GM21576 (cell line): ENCODE measurements at regions not wholly inside any gene's neighbourhood (a gene's known extent, or its start where the extent isn't known, plus 50 kb on each side); places are given as distances from the start of the nearest gene placed in this dataset.

Experiments used
- ATAC-seq: cut with Tn5 transposase; IDR thresholded peaks from one replicate; pipeline ENCODE4 v1.9.1; 2021; ENCODE audit warnings: mild to moderate bottlenecking, moderate library complexity; ENCODE audit not compliant: unreplicated experiment

DNA sequence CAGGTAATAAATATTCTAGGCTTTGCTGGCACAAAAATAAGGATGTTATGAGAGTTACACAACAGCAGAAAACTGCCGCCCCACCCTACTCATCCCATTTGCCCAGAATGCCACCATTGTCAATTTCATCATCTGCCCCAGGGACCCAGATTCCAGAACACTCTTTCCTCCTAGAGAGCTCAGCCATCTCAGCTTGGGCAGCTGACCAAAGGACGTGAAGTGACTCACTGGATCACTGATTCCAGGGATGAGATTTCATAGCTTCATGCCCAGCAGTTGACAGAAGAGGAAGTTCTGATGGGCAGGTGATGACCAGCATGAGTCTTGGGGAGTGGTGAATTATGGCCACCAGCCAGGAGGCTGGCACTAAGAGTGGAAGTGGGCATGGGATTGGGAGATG lies 450.3 kb downstream of the RMST start:
- no peak for ATAC-seq

DNA sequence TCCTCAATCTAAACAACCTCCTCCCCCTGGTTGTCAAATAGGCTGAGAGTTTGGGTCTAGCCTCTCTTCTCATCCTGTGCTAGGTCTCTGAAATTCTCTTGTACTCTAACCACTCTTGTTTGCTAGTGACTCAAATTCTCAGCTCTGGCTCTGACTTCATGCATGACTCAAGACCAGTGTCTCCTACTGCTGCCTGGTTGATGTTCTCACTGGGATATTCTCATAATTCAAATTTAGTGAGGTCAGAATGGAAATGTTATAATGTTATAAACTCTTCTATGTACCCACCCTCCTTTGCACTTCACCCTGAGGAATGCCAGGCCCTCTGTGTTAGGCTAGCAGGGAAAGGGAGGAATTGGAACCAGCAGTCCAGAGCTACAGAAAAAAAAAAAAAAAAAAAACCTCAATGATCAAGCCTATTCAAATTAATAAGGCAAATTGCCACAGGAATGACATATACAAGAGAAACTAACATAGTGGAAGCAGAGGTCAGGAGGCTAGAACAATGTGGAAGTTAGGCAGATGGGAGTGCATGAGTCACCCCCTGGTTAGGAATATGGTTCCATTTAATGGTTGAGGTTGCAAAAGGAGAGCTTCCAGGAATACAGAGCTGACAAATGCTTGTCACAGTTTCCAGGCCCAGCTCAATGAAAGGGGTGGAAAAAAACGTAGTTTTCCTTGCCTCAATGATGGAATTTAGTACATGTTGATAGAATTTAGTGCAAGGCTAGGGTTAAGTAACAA lies 459.5 kb downstream of the RMST start:
- no peak for ATAC-seq

DNA sequence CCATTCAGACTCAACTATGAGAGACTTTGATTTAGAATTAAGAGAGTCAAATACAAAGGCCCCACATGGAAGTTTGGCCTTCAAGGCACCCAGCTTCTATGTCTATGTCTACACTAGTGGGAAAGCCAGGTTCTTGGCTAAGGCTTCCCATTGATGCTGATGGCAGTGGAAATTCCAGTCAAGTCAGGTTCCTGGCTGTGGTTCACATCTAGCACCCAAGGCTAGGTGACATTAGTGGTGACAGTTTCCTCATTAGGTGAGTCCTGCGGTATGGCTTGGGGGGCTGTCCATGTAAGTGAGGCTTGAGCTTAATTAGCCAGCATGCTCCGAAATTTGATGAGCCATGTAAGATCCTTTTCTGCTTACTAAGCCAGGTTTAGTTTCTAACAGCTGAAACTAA lies 460.9 kb downstream of the RMST start:
- no peak for ATAC-seq

DNA sequence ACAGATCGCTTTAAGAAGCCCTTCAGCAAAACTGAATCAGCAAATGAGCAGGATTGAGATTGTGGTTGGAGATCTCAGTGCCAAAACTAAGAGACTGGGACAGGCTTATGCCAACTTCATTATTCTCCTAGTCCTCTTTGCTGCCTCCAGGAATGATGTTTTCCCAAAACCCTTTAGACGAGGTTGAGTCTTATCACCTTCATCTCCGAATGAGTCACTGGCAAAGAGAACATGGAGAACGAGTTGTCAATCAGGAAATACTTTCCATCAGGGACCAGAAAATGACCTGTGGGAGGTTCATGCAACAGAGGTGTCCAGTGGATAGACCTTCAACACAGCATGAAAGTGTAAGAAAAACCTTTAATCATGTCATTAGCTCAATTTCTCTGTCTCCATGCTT lies 461.5 kb downstream of the RMST start:
- no peak for ATAC-seq

DNA sequence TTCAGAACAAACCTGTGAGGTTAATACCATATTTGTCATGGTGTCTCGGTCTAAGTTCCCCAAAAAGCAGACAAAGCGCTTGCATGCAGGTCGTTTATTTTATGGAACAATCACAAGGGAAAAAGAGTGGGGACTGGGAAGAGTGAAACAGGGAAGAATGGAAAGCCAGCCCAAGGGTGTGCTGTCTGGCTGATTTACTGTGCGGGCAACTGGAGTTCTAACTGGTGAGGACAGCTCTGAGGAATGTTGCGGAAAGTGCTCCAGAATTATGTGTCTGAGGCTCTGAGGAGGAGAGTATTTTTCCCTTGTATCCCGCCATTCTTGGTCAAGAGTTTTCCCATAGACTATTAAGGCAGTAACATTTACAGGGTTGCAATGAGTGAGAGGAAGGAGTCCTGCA lies 465.4 kb downstream of the RMST start:
- no peak for ATAC-seq

DNA sequence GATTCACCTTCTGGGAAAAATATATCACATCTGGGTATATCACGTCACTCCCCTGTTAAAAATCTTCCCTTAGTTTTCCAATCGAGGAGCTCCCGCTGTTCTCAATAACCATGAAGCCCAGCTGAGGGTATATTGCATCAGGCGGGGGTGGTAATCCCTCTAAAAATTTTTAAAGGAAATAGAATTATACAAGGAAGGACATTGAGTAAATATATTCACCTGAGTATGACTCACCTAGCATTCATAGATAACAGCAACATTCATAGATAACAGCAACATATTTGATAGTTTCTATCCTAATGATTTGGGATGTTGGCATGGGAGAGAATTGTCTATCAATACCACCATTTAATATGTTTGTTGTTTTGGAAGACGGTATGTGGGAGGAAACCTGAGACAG lies 473.6 kb downstream of the RMST start:
- ATAC-seq: no peak

DNA sequence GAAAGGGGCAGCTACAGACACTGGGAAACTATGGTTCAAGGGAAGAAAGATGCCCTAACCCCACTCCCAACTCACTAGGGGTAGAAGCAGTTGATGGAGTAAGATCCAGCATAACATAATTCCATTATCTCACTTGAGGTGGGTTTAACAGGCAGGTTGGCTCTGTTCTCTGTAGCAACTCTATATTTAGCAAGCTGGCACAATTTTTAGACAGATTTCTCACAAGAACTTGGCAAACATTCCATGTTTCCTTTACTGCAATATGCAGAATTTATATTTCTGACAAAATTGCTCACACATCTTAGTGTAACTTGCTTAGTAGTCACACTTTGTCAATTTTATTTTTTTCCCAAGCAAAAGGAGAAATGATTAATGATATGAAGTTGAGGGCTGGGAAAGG lies 475.4 kb downstream of the RMST start:
- ATAC-seq: no peak

DNA sequence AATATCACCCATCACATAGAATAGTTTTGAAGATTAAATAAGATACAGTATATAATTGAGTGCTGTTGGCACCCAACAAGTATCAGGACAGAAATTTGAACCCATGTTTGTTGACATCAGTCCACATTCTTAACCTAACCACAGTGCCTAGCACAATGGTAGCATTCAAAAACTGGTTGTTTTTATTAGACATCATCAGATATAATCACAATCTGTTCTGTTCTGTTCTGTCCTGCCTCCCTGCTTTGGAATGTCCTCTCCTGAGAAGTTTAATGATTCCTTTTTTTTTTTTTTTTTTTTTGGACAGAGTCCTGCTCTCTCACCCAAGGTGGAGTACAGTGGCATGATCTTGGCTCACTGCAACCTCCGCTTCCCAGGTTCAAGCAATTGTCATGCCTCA lies 476.6 kb downstream of the RMST start:
- ATAC-seq: no peak

DNA sequence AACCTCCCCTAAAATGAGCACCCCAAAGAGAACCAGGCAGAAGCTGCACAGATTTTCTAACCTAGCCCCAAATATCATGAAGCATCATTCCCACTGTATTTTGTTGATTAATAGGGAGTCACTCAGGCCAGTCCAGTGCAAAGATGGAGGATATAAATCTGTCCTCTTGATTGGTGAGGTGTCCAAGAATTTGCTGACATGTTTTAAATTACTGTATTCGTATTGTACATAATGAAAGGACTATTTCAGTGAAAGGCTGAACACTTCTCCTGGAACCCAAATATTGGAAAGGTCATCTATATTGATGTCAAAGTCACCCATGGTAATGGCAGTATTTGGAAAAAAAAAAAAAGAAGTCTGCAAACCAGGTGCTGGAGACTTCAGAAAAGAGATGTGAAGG lies 477.5 kb downstream of the RMST start:
- no peak for ATAC-seq

DNA sequence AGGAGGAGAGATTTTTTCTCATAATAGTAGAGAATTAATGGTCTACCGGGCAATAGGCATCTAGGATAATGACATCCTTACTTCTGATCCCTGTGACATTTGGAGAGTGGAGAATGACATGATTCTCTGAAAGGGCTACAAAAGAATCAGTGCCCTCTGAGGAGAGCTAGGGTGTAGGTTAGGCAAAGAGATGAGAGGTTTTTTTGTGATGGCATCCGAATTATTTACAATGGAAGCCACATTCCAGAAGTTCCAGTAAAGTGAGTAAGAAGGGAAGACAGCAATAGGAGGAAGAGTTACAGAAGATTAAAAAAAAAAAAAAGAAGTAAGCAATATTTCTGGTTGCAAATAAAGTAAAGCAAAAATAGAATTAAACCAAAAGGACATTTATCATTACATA lies 478.0 kb downstream of the RMST start:
- ATAC-seq: no peak

DNA sequence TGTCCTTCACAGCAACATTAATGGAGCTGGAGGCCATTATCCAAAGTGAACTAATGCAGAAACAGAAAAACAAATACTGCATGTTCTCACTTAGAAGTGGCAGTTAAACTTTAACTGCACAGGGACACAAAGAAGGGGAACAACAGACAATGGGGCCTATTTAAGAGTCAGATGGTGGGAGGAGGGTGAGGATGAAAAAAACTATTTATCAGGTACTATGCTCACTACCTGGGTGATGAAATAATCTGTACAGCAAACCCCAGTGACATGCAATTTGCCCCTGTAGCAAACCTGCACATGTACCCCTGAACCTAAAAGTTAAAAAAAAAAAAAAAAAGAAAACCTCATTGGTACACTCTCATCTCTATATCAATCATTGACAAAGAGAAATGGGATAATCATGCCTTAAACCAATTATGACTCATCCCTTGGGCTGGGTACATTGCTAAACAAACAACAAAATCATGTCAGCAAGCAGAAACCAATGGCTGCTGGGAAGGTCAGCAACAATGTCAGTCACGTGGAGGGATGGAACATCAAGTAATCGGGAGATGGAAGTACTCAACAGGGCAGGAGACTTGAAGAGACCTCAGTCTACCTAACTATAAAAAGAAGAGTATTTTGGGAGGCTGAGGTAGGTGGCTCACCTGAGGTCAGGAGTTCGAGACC lies 479.2 kb downstream of the RMST start:
- ATAC-seq: no peak

DNA sequence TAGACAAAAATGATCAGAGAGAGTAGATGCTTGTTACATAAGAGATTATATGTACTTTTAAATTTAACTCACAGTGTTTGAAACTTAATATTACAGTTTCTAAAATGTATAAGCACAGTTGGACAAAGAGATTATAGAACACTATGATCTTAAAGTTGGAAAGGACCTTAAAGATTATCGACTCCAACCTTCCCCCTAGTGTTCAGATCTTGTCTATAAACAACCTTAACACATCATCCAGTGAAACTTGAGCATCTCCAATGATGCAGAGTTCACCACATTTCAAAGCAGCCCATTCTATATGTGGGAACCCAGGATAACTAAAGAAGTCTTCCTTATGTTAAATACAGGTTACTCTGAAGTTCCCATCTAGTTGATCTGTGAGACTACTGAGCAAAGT lies 480.8 kb downstream of the RMST start:
- no peak for ATAC-seq

DNA sequence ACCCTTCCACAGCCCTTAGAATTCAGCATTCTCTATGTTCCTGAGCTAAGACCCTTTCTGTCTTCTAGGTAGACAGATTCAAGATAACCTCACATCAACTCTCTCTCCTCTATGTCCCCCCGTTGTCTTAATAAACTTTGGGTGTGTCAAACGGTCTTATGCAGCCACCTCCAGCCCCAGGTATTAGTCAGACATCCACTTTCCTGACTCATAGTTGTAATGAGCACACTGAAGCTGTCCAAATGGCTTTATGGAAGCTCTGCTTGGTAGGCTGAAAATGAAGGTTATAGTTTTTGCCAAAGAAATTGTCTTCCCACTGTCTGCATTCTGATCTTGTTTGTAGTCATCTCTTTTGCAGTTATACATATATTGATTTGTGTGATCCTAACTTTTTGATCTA lies 482.0 kb downstream of the RMST start:
- no peak for ATAC-seq

DNA sequence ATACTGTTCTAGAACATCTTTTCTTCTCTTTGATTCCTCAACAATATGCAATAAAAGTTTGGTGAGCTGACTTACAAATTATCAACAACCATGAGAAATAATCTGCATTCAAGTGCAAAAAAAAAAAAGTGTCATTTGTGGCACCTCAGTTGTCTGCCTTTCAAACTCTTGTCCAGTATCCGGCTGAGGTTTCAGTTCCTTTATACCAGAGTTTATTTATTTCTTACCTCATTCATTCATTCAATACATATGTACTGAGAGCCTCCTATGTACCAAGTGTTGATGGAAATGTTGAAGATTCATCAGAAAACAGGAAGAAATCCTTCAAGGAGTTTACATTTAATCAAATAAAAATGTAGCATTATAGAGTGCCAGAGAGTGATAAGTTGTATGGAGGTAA lies 484.1 kb downstream of the RMST start:
- no peak for ATAC-seq

DNA sequence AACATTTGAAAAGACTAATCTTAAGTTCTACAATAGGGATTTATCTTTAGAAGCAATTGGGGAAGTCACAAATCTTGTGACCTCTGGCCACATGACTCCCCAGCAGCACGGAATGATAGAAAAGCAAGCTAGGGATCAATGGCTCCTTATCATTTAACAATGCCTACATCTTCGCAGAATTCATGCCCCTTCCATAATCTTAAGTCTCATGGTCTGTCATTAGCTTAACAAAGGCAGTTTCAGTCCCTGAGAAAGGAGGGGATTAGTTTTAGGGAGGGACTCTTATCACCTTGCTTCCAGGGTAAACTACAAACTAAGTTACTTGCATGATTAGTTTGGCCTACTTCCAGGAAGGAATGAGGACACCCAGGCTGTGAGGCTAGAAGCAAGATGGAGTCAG lies 486.0 kb downstream of the RMST start:
- no peak for ATAC-seq

DNA sequence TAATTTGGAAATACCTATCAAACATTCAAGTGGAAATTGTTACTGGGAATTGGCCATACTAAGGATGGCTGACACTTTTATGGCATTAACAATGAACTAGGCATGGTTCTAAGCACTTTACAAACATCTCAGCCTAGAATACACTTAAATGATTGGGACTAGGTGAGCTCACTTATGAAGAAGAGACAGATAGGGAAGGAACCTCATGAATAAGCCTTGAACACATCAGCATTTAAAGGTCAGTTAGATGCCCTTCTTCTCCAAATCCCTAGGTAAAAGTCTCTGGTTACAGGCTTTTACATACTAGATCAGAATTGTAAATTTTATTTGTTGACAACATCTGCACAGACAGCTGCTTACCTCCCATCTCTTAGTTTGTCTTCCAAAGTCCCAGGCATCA lies 488.6 kb downstream of the RMST start:
- ATAC-seq: no peak

DNA sequence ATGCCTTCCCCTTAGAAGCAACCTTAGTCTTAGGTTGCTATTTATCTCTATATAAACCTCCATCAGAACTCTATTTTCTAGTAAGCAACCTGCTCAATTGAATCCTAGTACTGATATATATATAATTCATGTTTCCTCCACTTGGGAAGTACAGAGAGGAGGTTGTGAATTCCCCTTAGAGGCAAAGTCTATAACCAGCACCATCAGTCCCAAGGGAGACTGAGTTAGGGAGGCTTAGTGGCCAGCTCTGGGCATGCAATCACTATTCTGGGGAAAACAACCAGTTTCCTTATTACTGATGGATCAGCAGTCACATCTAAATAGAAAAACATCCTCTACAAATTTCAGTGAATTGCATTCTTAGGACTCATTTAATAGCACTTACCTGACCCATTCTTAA lies 489.1 kb downstream of the RMST start:
- no peak for ATAC-seq

DNA sequence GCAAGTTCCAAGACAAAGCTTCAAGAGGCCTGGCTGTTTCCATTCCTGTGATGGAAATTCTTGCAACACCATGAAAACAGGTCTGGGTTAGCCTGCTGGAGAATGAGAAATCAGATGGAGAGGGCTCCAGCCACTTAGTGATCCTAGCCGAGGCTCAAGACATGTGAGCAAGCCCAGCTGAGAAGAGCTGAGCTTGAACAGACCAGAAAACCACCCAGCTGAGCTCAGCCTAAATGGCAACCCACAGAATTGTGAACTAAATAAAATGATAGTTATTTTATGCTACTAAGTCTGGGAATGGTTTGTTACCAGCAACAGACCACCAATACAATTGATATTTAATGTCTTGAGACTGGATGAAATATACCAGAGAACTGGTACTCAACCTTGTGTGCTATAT lies 494.5 kb downstream of the RMST start:
- no peak for ATAC-seq

DNA sequence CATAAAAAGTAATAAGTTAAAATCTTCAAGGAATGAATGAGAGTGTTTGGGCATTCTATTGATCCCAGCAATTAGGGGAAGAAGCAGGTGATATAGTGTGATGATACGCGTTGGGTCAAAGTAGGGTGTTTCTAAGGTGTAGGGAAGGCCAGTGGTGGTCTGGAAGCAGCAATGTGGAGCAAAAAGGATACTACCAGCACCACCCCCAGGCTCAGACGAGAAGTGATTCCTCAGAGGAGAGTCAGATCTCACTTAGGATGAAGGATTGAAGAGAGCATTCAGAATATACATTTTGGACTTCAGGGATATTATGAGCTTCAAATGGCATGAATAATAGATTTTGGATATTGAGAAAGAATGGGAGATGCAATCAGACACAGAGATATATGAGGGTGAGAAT lies 497.6 kb downstream of the RMST start:
- ATAC-seq: no peak

DNA sequence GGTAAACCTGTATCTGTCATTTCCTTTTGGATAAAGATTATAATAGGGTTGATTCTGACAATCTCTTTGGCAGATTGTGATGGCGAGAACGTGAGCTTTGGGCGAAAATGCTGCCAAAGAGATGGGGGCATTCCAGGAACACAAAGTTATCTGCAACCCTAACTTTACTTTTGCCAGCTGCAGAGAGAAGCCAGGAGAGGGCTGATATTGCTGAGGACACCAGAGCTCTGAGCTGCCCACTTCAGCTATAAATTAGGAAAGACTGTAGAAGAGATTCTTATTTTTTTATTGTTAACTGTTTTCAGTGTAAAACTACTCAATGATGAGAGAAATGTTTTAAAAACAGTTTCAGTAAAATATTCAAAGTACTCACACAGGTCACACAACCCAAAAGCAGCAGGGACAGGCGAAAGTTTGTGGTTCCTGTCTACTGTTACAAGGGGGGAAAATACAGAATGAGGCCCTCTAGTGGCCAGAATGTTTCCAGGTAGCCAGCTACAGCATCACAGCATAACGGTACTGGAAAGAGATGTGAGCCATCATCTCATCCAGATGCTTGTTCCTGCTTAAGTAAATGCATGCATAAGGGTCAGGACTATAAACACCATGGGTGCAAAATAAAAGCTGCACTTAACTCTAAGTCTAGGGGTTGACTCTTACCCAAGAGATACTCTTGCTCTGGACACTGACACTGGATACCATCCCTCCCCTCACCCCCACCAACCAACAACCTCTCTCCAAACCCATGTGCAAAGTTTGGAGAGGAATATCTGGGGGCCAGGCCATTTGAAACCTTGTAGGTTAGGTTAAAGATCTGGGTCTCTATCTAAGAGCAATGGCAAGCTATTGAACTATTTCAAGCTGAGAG lies 498.4 kb downstream of the RMST start:
- ATAC-seq: peak; percentile 93

DNA sequence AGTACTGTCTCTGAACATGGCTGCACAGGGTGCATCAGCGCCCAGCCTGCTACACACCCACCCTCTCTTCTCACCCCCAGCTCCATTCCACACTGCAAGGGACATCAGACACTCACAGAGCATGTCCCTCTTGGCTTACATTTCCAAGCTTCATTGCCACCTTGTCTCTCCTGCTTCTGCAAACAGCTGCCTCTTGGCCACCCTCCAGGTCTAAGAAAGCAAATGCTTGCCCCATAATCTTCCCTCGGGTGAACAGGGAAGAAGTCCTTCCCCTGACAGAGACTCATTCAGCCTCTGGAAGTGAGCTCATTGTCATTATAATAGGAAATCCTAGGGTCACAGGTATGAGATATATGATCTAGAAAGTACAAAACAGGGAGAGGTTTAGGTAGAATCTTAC lies 505.2 kb downstream of the RMST start:
- no peak for ATAC-seq

DNA sequence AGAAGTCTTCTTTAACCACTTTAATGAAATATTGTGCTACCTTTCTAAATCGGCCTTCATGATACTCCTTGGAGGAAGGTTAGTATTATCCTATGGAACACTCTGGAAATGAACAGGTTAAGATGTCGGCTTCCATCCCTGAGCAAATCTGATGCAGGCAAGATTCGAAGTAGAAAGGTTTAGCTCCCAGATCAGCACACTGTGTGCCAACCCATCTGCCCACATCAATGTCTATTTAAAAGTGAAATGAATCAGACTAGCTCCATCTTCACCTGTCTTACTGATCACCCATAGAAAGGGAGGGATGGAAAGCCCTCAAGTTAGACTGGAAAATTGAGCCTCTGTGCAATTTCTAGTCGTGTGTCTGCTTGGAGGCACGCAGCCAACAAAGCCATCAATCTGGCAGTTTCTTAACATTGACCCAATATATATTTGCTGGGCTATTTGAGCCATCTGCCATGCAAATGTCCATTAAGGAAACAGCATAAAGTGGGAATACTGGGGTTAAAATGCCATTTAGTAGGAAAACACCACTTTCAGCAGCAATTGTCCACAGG lies 506.1 kb downstream of the RMST start:
- ATAC-seq: no peak
